HepG2 (cell line): ENCODE measurements at regions not wholly inside any gene's neighbourhood (a gene's known extent, or its start where the extent isn't known, plus 50 kb on each side); places are given as distances from the start of the nearest gene placed in this dataset.

ENCODE experiments used
- ATF7 ChIP-seq, 2 experiments: fragments of 450-650 bp in 1 of 2; sonication (generic) in 1 of 2; formaldehyde crosslinking in 1 of 2; IDR thresholded peaks; 2 replicates each; pipeline versions ENCODE4 v1.4.0 to v1.6.1; 2016 to 2020; ENCODE audit warnings: antibody characterized with exemption in 1 of 2, mild to moderate bottlenecking in 1 of 2, missing genetic modification reagents in 1 of 2
- DMTF1 ChIP-seq: sonication (generic); formaldehyde crosslinking; IDR thresholded peaks from 2 replicates; pipeline ENCODE4 v1.4.0; 2020; ENCODE audit warnings: mild to moderate bottlenecking, missing genetic modification reagents
- DNMT3B ChIP-seq: conservative IDR thresholded peaks from 2 replicates; pipeline ENCODE4 v1.6.1; 2016; ENCODE audit warnings: missing biosample characterization, control low read depth
- RBAK ChIP-seq: sonication (generic); formaldehyde crosslinking; IDR thresholded peaks from 2 replicates; pipeline ENCODE4 v1.5.1; 2020; ENCODE audit warnings: mild to moderate bottlenecking, missing genetic modification reagents
- SIX4 ChIP-seq: sonication (generic); formaldehyde crosslinking; IDR thresholded peaks from 2 replicates; pipeline ENCODE4 v1.4.0; 2020; ENCODE audit warnings: missing genetic modification reagents
- ZBTB40 ChIP-seq, 2 experiments: fragments of 450-650 bp in 1 of 2; sonication (generic) in 1 of 2; formaldehyde crosslinking in 1 of 2; IDR thresholded peaks; 2 replicates each; pipeline versions ENCODE4 v1.6.1 to v1.8.0; 2016 to 2022; ENCODE audit warnings: antibody characterized with exemption in 1 of 2, mild to moderate bottlenecking in 1 of 2, missing genetic modification reagents in 1 of 2
- ZNF136 ChIP-seq: sonication (generic); formaldehyde crosslinking; IDR thresholded peaks from 2 replicates; pipeline ENCODE4 v1.8.1; 2022; ENCODE audit warnings: low read depth, mild to moderate bottlenecking, moderate library complexity, missing genetic modification reagents
- ZSCAN20 ChIP-seq: sonication (generic); formaldehyde crosslinking; IDR thresholded peaks from 2 replicates; pipeline ENCODE4 v1.4.0; 2020; ENCODE audit warnings: missing genetic modification reagents, mild to moderate bottlenecking, borderline replicate concordance
- ZXDC ChIP-seq: sonication (generic); formaldehyde crosslinking; IDR thresholded peaks from 2 replicates; pipeline ENCODE4 v1.5.0; 2020; ENCODE audit warnings: mild to moderate bottlenecking, missing genetic modification reagents

- TF ChIP-seq ZBTB40 (IDR thresholded peaks at IDR 0.05): no peak
- TF ChIP-seq ZBTB40 (CRISPR knock-in tag; IDR thresholded peaks at IDR 0.05): peak; percentile 53; the same call in 1 of the 2 replicates
- no peak for TF ChIP-seq ATF7 (IDR thresholded peaks at IDR 0.05)
- TF ChIP-seq ATF7 (CRISPR knock-in tag; IDR thresholded peaks at IDR 0.05): no peak
- peak; percentile 48; the same call in 1 of the 2 replicates for TF ChIP-seq SIX4
- no peak for TF ChIP-seq DMTF1 (CRISPR knock-in tag)
- no peak for TF ChIP-seq ZSCAN20 (CRISPR knock-in tag)
- TF ChIP-seq ZNF136 (CRISPR knock-in tag): no peak
- no peak for TF ChIP-seq RBAK (CRISPR knock-in tag)
- TF ChIP-seq DNMT3B (CRISPR knock-in tag): no peak
- no peak for TF ChIP-seq ZXDC (CRISPR knock-in tag)
These were observed 388.6 kb upstream of the TMPO start (continued) for GRCh38 chr12:98126637-98127335.
